ENCODE measurements at regions not wholly inside any gene's neighbourhood (a gene's known extent, or its start where the extent isn't known, plus 50 kb on each side); places are given as distances from the start of the nearest gene placed in this dataset.
"Not testable (repeated sequence)": the region's sequence is repeated elsewhere in the genome, so short reads cannot be mapped to it uniquely, and the experiment has no call there.

DNA sequence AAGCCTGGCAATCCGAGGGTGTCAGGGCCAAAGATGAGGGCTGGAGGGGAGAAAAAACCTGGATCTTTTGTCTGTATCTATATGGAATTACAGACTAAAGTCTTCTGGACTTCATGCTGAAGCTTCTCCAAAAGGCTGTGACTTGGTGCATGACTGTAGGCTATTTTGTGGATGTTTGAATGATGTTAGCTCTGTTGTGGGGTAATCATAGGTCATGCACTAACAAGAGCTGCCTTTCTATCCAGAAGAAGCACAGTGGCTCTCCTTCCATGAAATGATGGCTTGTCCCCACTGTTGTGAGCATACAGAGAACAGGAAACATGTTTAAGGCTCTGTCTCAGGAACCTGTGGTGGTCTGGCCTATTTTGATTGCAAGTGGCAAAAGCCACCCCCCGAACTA lies 263.3 kb upstream of the PLET1 start:
- intact Hi-C loops (cut with DNase I): no loop called here
- DNase-seq (ENCODE audit: missing footprints): no peak
- no peak for ATAC-seq

DNA sequence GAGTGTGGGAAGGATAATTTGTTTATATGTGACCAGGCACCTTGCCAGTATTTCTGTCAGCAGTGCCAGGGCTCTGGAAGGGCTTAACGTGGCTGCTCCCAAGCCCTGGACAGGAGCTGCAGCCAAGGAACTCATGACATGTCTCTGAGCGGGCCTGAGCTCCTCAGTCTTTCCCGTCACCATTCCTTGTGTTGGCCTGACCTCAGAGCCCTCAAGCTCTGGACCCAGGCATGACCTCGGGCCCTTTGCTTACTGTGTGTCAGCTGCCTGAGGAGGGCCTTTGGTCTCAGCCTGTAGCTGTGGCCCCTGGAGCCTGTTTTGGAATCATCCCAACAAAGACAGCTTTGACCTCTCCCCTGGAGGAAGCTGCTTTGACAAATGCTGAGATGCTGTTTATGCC lies 264.1 kb upstream of the PLET1 start:
- intact Hi-C loops (cut with DNase I): no loop called here

DNA sequence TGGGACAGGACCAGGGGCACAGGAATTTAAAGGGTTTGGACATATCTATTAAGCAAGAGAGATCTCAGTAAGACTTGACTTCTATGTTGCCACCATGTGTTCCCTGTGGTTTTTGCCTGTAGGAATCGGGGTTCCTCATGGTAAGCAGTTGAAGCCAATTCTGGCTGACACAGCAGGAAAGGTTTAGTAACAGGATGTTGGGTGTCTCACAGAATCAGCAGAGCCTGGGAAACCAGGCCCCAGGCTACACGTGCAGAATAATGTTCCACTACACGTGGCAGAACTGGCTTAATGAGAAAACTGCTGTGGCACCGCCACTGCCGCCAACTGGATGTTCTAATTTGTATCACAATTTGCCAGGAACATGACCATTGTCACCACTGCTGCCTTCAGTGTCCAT lies 264.6 kb upstream of the PLET1 start:
- ATAC-seq: peak; percentile 6
- intact Hi-C loops (cut with DNase I): no loop called here
- no peak for DNase-seq (ENCODE audit: missing footprints)

More for the DNA sequence above, 264.1 kb upstream of the PLET1 start:
- no peak for DNase-seq (ENCODE audit: missing footprints)
- peak; percentile 44 for ATAC-seq

DNA sequence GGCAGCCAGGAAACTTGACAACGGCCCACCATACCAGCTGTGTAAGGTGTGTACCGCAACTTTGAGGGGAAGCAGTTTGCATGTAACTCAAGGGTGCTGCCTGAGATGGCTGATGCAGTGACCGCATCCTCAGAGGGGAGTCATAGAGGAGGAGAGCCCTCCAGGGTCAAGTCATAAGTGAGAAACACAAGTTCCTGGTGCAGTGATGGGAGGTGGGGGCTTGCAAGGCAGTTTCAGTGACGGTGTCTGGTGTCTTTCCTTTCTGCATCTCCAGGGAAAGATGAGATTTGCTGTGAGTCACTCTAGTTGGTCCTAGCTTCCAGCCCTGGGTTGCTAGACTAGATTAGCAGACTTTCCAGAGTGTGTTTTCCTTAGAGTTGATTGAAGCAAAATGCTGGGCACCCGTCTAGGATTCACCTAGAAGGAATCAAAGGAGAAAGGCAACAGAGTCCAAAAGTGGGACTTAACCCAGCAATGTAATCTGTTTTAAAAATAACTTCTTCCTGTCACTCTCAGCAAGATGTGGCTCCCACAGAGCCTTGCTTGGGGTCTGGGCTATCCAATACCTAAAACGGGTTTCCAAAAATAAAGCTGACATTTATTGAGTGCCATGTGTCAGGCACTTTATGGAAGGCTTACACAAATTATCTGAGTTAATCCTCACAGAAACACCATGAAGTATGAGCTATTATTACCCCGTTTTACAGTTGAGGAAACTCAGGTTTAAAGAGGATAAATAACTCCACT lies 265.4 kb upstream of the PLET1 start:
- no peak for DNase-seq (ENCODE audit: missing footprints)
- intact Hi-C loops (cut with DNase I): no loop called here
- no peak for ATAC-seq

DNA sequence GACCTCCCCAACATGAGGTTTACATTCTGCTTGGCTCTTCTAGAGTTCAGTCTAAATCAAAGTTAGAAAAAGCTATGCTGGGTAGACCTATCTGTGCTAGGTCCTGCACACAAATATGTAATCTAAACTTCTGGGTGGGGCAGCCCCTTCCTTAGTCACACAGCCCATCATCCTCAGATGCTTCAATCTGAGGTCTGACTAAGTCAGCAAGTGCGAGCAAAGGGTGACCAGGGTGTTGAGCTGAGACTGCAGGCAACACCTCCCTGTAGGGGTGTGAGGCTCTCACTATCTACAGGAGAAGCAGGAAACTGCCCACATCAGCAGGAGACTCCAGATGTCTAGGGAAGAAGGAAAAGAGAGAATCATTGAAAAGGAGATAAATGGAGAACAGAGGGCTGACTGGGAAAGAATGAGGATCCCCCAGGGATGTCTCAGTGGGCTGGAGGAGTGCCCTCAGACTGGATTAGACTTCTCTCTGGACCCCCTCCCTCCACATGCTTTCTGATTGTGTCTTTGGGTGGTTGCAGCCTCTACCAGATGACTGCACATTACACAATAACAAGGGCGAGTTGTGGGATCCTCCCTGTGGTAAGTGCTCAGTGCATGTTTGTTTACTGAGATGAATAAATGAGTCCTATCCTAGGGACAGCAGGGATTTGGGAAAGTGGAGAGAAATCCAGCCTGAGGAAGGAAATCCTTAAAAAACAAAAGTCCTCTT lies 266.2 kb upstream of the PLET1 start:
- intact Hi-C loops (cut with DNase I): no loop called here
- DNase-seq (ENCODE audit: missing footprints) (no peak), ATAC-seq (peak; percentile 18)

DNA sequence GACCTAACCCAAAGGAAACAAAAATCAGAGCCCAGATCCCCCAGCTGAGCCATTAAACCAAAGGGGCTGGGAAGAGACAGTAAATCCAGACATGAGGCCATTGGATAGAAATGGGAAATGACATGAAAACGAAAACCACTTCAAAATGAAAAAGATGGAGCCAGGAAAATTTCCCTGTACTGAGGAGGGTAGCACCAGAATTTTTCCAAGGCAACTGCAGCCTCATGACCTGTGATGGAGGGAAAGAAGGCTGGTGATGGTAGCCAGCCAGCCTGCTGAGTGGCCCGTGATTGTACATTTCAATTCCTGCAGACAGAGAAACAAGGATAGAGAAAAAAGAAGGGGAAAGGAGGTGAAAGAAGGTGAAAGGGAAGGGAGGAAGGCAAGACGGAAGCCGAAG lies 268.4 kb upstream of the PLET1 start:
- no peak for ATAC-seq
- intact Hi-C loops (cut with DNase I): no loop called here
- DNase-seq (ENCODE audit: missing footprints): no peak

DNA sequence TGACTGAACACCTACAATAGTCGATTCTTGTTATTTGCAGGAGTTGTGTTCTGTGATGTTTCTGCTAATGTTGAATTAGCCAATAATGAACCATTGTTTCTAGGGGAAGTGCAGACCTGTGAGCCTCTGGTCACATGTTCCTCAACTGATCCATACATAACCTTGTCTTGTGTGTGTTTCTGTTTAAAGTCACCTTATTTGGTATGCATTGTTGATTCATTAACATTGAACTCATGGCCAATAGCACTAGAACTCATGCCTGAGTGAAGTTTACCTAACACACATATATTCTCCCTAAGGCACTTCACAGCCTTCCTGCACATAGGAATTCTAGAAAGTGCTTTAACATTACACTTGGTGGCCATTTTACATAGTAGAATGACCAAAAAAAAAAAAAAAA lies 271.8 kb upstream of the PLET1 start:
- intact Hi-C loops (cut with DNase I): no loop called here
- DNase-seq (ENCODE audit: missing footprints): no peak
- no peak for ATAC-seq

DNA sequence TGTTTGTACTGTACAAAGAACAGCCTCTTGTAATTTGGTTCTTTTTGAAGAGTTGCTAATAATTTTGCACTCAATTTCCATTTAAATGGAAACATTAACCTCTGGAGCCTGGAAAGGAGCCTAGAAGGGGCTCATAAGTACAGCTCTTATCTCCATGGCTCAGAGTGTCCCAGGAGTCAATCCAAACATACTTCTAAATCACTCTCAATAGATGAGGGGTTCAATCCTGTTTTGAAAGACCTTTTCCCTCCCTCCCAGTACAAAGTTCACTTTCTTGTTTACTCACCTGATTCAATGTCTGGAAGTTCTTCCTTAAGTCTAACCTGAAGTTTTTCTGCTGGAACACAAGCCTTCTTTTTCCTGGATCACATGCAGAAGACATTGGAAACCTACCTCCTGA lies 273.0 kb upstream of the PLET1 start:
- DNase-seq (ENCODE audit: missing footprints) (no peak), ATAC-seq (no peak)
- intact Hi-C loops (cut with DNase I): no loop called here

DNA sequence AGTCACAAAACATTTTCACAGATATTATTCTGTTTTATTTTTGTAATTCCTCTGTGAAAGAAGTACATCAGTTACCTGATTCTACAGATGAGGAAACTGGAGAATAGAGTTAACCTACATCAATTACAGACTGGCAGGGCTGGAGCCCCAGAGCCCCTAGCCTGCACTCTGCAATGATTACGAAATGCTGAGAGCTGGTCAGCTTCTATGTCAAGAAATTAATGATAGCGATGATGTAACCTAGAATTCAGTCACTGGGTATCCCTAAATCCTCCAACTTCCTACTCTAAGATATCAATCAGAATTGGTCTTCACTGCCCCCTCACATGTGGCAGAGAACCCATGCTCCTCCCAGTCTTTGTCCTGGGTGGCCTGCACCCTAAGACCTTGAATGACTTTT lies 273.5 kb upstream of the PLET1 start:
- DNase-seq (ENCODE audit: missing footprints) (no peak), ATAC-seq (no peak)
- intact Hi-C loops (cut with DNase I): no loop called here

DNA sequence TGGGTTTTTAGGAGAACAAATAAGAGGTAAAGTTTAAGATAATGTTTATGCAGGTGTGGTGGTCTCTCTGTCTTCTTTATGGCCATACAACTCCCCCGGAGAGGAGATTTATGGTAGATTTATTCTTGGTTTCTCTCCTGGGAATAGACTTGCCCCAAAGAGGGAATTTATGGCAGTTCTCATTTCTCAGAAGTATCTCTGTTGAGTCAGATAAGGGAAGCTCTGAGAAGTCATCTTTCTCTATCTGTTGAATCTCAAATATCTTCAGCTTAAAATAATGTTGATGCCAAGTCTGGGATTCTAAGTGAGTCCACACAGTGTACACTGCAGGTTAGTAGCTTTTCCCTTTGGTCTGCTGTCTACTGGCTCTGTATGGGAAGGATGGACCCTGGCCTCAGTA lies 276.4 kb upstream of the PLET1 start:
- no peak for ATAC-seq

DNA sequence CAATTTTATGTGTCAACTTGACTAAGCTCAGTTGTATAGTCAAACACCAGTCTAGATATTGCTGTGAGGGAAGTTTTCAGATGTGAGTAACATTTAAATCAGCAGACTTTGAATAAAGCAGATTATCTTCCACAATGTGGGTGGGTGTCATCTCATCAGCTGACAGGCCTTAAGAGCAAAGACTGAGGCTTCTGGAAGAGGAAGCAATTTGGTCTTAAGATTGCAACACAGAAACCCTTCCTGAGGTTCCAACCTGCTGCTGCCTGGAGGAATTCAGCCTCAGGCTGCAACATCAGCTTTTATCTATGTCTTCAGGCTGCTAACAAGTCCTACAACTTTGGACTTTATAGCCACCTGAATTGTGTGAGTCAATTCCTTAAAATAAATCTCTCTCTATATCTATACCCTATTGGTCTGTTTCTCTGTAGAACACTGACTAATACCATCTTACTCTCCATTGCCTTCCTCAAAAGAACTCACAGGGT lies 277.2 kb upstream of the PLET1 start:
- intact Hi-C loops (cut with DNase I): no loop called here
- ATAC-seq: no peak
- DNase-seq (ENCODE audit: missing footprints): no peak

More for the DNA sequence above, 276.4 kb upstream of the PLET1 start:
- intact Hi-C loops (cut with DNase I): no loop called here
- no peak for DNase-seq (ENCODE audit: missing footprints)

DNA sequence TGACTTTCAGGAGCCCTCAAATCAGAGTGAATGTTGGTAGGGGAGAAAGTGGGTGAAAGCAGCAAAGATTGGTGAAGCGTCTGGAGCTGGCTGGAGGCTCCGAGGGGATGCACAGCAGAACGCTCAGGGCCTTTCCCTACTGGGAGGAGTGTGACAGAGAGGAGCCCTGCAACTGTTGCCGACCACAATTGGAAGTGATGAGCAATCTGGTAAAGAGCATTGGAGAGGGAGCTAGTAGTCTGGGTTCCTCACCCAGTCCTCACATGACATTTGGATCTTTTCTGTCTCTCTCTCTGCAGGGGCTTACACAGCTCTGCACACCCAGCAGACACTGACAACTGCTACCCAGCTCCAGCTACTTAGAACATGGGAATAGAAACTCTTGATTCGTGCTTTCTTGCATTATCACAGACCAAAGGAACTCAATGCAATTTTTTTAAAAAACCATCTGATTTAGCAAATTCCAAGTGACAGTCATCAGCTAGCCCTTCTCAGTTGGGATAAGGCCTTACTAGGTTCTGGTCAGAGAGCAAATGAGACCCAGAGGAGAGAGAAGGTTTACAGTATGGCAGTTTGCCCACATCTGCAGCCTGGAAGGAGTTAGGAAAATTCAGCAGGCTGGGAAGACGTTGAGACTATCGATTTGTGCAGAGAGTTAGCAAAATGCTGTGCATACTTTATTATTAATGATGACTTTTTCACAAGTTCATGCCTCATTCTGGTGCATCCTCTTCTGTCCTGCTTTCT lies 278.0 kb upstream of the PLET1 start:
- no peak for ATAC-seq

DNA sequence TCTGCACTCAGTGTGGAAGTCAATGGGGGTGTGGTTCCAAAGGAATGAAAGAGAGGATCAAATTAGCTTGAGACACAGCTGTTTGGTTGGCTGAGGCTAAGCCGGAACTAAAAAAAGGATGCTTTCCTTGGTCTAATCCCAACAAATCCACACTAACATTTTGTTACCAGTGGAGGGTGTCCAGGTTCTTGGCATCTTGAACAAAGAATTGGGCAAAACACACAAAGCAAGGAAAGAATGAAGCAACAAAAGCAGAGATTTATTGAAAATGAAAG lies 278.6 kb upstream of the PLET1 start:
- DNase-seq (ENCODE audit: missing footprints); intact Hi-C loops (cut with DNase I); ATAC-seq: not testable (repeated sequence)

More for the DNA sequence above, 278.0 kb upstream of the PLET1 start:
- intact Hi-C loops (cut with DNase I): no loop called here
- no peak for DNase-seq (ENCODE audit: missing footprints)

DNA sequence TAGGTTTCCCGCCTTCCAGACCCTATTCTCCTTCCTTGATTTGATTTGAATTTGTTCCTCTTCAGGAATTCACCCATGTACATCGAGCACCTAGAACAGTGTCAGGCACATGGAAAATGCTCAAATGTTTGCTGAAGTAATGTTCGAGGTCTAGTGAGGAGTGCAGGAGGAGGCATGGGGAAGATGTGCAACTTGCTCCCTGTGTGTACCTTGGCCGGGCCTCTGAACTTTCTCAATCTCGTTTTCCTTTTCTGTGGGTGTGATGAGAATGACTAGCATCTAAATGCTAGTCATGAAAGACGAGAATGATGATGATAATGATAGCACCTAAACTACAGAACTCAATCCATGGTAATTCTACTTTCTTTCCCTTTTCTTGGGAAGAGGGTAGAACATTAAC lies 279.1 kb upstream of the PLET1 start:
- intact Hi-C loops (cut with DNase I): no loop called here
- DNase-seq (ENCODE audit: missing footprints) (no peak), ATAC-seq (no peak)

DNA sequence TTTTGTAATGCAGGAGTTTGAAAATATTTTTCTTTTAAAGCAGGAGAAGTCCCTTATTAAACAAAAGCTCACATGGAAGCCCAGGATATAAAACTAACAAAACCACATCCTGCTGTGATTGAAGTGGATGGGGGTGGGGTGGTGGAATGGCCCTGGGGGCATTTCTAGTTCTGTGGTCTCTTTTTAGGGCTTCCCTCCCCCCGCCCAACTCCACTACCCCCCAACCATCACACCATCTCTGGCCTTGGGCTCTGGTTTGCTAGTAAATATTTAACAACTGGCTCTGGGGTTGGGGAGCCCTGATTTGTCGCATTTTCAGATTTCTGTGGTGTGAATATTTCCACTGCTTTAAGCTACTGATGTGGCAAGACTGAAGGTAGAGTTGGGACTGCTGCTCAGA lies 279.6 kb upstream of the PLET1 start:
- ATAC-seq: no peak
- intact Hi-C loops (cut with DNase I): no loop called here
- DNase-seq (ENCODE audit: missing footprints): no peak

DNA sequence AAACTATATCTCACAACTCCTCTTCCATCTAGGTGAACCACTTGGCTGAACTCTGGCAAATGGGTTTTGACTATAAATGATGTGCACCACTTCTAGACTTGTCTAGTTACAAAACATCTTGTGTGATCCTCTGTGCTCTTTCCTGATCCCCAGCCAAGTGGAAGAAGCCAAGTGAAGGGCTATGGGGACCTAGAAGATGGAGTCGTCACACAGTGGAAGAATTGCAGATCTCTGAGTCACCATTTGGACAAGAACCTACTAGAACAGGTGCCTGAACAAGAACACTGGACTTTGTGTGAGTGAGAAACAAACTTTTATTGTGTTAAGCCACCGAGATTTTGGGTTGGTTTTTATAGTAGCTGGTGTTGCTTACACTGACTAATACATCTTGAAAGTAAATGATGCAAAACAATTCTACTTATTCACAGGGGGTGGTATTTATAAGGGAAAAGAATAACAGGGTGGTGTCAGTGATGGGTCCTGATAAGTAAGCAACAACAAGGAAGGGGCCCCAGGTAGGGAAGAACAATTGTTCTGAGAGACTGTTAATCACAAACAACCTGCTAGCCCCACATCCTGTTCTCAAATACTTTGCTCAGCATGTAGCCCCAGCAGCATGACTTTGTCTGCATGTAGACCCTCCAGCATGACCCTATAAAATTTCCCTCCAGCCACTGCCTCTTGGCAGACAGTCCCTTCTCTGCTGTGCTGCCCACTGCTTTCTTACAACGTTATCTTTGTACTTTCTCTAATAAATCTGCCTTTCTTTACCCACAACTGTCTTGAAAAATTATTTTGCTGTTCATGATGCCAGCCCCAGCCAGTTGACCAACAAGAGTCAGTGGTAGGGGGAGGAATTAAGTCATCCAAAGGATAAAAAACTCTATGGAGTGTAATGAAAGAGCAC lies 280.7 kb upstream of the PLET1 start:
- ATAC-seq (peak; percentile 37), DNase-seq (ENCODE audit: missing footprints) (no peak)
- intact Hi-C loops (cut with DNase I): no loop called here

DNA sequence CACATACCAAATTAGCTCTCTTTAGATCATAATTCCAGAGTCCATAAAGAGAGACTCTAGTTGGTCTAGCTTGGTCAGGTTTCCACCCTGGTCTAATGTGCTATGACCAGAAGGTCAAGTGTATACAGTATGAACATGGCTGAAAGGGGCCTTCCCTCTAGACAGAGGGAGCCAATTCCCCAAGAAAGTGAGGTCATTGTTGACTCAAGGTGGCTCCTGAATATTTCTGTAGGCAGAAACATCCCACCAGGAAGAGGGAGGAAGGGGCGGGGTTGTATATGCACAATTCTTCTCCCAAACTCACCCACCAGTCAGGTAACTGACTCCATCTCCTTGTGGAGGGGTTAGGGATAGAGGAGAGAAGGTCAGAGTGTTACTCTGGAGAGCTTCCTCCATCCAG lies 281.8 kb upstream of the PLET1 start:
- no peak for ATAC-seq
- no peak for DNase-seq (ENCODE audit: missing footprints)
- intact Hi-C loops (cut with DNase I): no loop called here

DNA sequence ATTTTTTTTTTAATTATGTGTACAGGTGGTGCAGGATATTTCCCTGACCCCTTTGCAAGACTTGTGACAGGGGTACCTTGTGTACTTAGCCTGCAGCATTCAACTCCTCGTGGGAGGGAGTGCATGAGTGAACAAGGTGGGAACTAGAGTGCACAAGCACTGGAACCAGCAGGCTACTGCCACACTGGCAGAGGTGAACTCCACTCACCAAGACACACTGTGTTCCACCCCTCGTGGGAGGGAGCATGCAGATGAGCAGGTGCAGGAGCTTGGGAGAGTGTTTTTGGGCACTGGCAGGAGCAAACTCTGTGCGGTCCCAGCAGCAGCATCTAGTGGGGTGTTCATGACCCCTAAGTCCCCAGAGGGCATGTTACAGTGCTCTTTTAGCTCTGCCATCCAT lies 282.7 kb upstream of the PLET1 start:
- ATAC-seq (no peak), DNase-seq (ENCODE audit: missing footprints) (peak; percentile 50)
- intact Hi-C loops (cut with DNase I): no loop called here

DNA sequence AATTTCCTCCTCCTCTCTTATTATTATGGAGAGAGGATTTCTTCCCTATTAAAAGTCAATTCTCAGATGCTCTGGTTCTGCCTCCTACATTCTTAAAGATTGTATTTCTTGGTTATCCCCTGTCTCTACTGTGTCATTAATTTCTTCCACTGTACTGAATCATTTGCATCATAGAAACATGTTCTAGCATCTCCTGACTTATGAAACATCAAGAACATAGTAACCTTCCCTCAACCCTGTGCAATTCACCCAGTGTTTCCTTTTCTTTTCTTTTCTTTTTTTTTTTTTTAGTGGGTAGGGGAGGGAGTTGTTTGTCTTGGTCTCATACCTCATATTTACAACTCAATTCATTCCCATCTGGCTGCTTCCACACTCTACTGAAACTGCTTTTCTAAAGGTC lies 288.0 kb upstream of the PLET1 start:
- DNase-seq (ENCODE audit: missing footprints): no peak

More for the DNA sequence above, 288.0 kb upstream of the PLET1 start:
- intact Hi-C loops (cut with DNase I): no loop called here
- ATAC-seq: no peak

Data from Right ventricle myocardium inferior (tissue), 1 donor.